RPMI7951 (cell line): ENCODE measurements at regions not wholly inside any gene's neighbourhood (a gene's known extent, or its start where the extent isn't known, plus 50 kb on each side); places are given as distances from the start of the nearest gene placed in this dataset.

Experiments
- DNase-seq: peaks from one replicate; pipeline ENCODE4 v3.0.0-alpha.2; 2012; ENCODE audit warnings: low read depth

DNA sequence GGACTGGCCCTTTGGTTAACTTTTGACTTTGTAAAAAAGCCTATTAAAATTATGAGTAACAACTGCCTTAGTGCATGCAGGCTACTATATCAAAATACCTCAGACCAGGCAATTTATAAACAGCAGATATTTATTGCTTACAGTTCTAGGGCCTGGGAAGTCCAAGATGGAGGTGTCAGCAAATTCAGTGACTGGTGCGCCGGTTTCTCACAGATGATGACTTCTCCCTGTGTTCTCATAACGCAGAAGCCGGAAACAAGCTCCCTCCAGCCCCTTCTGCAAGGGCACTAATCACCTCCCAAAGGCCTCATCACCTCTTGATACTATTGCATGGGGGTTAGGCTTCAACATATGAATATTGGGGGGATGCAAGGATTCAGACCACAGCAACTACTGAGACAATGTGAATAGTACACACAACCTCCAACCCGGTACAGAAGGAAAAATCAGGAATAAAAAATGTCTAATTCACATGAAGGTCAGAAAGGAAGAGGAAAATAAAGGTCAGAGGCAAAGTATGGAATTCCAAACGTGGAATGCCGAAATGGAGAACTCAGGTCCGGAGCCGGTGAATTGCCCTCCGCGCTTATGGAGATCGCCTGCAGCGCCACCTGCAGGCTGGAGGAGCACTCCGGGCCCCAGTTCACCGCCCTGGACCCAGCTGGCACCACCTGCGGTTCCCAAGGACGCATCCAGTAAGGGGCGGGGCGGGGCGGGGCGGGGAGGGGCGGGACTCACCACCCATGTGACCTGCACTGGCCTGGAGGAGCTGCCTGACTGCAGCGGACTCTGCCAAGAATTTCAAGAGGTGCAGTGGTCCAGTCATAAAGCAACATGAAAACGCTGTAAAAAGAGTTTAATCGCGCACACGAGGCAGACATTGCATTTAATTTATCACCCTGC lies 203.4 kb downstream of the KIF26A start:
- peak; percentile 34 for DNase-seq

DNA sequence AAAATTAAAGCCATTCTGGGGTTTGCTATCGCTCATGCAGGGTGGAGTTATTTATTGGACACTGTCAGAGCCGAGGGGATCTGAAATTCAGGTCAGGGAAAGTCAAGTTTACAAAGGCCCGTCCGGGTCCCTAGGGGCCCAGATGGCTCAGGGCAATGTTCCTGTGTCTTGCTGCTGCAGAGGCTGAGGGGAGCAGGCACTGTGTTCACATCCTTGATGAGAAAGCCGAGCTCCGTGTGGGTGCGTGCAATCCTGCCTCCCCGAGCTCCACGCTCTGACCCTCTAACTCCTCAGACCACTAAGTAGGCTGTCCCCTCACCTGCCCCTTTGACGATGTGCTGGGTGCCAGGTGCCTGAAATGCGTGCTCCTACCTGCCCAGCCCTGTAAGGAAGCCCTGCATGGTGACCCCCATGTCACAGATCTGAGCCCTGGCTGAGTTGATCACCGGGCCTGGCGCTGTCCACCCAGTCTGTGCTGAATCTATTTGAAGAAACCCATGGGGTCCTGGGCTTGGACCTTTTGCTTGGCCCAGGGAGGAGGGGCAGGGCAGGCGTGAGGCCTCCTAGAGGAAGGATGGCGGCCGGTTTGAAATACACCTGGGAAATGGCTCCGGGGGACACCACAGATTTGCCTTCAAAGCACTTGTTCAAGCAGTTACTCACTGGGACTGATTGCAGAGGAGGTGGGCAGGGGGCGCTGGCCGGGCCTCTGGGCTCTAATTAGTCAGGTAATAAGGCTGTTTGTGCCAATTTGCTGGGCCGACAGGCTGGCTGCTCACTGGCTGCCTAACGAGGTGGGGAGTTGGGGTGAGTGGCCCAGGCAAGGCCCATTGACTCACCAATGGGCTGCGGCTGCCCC lies 204.3 kb downstream of the KIF26A start:
- no peak for DNase-seq

DNA sequence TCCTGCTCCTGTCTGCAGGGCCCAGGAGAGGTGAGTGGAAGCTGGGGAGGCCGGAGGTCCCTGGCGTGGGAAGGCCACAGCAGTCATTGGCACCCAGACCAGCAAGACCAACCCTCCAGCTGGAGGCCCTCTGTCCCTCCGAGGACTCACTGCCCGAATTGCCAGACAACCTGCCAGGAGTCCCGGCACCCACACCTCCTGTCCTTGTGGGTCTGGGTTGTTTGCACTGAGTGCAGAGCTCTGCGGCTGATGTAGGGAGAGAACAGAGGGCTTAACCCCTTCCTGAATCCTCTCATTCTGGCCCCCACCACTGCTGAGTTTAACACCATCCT lies 204.9 kb downstream of the KIF26A start:
- no peak for DNase-seq

DNA sequence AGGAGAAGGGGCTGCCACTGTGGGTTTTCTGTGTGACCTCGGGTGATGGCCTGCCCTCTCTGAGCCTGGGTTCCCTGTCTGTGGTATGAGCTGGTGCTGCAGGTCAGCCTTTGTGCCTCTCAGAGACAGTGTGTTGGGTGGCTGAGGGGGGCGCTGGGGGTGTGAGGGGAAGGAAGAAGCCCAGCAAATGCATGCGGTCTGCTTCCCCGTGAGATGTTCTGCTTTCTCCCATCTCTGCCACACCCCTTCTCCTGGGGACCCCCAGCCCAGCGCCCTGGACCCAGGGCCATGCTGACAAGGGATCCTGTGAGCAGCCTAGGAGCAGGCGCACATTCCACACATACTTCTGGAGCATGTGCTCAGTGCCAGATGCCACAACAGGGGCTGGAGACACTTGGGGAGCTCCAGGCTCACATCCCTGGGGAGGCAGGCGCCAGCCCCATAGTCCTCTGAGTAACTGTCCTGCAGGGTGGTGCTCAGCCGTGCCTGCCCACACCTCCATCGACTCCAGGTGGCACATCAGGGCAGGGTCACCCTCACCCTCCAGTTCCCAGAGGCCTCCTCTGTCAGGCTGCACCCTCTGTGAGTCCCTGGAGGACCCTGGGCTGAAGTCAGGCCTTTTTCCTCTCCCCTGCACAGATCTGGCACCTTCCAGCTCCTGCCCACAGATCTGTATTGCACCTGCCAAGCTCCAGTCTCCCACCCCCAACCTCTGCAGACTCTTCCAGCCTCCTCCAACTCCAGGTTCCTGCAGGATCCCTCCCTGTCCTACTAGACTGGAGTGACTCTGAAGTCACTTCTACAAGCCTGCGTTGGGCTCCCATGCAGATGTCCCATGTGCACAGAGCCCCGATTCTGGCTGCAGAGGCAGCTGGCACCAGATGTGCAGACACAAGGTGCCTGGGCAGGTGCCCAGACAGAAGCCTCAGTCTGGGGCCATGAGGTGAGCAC lies 205.6 kb downstream of the KIF26A start:
- no peak for DNase-seq

DNA sequence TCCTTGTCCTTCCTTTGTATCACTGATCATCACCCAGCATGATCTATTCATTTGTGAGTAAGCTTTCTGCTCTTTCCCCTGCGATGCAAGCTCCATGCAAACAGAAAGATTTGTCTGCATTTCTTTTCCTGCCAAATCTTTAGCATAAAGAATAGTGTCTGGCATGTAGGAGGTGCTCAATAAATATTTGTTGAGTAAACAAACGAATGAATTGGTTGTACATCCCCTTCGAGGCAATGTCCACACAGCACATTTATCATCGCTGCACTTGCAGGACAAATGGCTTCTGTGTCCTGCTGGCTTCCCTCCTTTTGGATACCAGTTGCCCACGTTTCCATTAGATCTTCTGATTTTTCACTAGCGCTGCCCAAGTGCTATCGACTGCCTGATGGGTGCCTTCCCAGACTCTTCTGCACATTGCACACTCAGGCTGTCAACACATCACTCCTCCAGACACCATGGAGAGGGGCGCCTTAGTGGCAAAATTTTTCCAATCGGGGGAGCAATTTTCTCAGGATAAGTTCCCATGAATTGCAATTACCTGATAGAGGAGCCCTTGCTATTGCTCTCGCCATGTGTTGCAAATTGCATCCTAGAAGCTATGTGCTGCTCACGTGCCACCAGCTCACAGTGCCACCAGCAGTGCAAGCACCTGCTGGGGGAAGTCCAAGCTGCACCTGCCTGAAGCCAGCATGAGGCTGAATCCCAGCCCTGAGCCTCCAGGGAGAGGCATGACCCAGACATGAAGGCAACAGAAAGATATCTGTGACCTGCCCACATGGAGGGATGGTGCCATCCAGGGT lies 206.6 kb downstream of the KIF26A start:
- DNase-seq = no peak

DNA sequence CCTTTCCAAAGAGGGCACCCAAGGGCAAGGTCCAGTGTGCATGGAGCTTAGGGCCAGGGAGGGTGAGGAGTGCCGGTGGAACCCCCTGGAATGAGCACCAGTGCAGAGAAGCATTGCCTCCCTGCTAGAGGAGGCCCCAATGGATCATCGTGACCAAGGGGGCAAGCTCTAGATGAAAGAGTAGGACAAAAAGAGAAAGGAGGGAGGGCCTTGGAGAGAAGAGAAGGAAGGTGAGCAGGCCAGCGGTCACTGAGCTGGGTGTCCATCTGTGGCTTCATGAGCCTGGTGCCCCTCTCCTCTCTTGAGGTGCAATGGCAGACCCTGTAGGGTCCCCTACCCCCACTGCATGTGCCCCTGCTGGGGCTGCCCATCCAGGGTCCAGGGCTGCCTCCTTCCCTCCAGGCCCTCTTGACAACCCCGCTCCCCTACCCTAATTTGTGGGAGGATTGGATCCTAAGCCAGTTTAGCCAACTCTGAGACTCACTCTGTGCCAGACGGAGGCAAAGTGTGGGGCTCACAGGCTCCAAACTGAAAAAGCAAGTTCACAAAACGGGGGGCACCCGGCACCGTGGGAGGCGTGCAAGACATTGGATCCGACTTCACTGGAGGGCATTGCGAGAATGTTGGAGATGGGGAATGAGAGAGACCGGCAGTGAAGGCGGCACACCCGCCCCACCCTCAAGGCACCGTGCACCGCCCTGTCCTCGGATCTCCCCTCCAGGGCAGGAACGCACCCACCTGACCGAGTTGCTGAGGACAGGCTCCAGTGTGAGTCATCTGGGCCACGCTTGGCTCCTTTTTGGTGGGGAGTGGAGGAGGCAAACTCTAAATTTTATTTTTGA lies 207.5 kb downstream of the KIF26A start:
- DNase-seq = no peak

DNA sequence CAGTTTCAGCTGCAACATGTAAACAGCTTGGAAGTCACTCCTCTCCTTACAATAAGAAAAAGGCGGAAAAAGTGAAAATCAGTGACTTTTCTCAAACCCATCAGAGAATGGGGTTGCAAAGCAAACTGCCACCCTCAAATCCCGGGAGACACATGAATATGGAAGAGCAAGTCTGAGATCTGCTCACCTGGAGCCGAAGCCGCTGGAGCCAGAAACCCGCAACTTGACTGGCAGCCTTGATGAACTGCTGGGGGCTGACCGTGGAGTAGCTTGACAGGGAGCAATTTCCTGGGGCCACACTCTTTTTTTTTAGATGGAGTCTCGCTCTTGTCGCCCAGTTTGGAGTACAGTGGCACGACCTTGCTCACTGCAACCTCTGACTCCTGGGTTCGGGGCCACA lies 208.2 kb downstream of the KIF26A start:
- DNase-seq = no peak

DNA sequence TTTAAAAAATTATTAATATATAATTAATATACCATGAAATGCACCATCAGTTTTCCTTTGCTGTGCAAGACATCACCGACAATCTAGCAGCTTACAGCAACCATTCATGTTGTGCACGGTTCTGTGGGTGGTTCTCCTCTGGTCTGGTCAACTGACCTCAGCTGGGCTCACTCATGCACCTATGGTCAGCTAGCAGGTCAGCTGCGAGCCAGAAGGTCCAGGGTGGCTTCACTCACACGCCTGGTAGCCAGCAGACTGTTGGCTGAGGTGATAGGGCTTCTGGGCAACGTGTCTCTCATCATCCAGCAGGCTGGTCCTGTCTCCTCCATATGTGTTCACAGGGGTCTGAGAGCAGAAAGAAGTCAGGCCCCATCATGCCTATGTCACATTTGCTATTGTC lies 210.4 kb downstream of the KIF26A start:
- DNase-seq = no peak

DNA sequence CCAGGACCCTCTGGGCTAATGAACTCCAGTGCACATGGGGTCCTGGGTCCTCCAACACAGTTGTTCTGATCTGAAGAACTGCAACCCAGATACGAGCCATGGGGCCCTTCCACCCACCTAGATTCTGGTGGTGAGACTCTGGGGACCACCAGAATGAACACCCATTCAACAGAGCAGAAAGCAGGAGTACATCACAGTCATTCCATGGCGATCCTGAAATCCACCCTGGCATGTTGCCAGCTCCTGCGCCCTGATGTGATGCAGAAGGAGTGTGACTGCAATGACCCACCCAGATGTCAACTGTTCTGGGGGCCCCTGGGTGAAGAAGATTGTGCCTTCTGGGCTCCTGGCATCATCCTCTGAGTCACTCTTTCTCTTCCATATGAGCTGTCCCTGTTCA lies 211.6 kb downstream of the KIF26A start:
- no peak for DNase-seq

DNA sequence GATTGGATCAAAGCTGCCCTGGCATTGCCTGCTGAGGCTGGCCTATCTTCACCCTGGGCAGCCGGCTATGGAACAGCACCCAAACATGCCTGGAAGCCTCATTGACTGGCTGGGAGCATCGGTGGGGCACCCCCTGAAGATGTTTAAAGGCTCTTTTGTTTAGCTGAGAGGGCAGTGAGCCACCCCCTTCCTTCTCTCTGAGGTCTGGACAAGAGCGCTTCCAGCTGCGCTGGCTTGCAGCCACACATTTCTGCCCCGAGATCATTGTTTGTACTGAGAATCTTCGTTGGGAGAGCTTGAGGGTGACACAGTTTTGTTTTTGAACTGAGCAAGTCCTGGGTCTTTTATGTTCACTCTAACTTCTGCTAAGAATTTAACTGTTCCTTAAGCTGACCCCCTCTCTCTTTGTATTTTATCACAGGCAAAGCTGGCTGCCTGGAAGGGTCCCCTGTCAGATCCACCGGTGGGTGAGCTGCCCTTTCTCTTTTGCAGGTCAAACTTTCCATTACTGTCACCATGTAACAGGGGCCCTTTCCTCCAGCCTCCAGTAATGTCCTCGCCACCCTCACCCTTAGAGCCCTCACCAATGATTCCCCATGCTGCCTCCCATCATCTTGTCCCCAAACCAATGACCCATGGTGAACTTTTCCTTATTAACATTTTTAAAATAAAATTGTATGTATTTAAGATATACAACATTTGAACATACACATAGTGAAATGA lies 212.2 kb downstream of the KIF26A start:
- no peak for DNase-seq

DNA sequence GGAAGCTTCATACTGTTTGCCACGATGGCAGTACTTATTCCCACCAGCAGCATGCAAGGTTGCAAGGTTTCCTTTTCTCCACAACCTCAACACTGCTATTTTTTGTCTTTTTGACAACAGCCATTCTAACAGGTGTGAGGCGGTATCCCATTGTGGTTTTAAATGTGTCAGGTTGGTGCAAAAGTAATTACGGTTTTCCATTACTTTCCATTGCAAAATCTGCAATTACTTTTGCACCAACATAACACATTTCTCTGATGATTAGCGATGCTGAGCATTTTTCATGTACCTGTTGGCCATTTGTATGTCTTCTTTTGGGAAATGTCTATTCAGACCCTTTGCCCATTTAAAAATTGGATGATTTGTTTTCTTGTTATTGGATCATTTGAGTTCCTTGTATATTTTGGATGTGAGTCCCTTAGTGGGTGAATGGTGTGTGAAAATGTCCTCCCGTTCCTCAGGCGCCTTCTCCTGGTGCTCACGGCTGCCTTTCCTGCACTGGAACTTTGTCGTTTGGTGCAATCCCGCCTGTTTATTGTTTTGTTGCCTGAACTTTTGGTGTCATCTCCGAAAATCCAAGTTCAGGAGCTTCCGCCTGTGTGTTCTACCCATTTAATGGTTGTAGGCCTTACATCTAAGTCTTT lies 213.6 kb downstream of the KIF26A start:
- DNase-seq = no peak

DNA sequence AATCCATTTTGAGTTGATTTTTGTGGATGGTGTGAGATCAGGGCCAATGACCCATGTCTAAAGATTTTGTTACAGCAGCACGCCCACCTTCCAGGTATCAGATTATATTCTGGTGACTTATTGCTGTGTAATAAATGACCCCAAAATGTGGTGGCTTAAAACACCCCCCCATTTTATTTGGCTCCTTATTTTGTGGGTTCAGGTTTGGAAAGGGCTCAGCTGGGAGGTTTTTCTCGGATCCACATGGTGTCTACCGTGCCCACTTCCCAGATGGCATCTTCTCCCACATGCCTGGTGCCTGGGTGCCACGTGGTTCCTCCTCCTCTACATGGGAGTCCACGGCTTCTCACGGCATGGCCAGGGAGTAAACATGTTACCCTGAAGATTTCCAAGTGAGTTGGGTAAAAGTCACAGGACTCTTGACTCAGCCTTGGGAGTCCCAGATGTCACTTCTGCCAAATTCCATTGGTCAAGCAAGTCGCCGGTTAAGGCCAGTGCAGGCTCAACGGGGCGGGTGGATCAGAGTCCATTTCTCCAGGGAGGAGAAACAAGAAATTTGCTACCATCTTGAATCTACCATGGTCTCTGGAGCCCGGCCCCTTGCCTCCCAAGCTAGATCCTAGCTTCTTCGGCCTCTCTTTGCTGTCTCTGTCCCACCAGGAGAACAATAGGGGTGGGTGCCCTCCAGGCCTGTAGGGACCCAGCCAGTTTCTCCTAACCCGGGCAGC lies 214.3 kb downstream of the KIF26A start:
- DNase-seq = no peak

DNA sequence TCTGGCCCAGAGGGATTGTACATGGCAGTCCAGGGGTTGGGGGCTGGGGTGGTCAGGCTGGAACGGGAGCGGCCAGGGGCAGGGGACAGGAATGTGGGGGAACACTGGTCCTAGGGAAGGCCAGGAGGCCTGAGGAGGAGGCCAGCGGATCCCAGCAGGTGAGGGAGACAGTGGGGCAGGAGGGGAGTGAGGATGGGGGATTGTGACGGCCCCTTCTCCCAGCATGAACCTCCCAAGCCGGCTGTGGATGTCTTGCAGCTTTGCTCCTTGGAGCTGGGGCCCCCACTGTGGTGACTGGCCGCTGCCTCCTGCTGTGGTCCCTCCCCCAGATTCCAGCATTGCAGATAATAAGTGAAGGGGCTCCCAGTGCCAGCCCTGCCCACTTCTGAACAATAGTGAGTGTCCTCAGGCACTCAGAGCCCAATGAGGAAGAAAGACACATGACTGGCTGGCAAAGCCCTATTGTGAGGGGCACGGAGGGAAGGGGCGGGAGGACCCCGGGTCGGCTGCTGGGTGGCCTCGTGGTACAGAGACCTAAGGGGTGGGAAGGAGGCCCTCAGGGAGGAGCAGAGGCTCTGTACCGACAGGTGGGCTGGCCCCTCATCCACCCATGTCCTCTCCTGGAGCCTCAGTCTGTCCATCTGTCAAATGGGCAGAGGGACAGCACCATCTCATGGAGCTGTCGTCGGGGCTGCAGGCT lies 215.0 kb downstream of the KIF26A start:
- no peak for DNase-seq

DNA sequence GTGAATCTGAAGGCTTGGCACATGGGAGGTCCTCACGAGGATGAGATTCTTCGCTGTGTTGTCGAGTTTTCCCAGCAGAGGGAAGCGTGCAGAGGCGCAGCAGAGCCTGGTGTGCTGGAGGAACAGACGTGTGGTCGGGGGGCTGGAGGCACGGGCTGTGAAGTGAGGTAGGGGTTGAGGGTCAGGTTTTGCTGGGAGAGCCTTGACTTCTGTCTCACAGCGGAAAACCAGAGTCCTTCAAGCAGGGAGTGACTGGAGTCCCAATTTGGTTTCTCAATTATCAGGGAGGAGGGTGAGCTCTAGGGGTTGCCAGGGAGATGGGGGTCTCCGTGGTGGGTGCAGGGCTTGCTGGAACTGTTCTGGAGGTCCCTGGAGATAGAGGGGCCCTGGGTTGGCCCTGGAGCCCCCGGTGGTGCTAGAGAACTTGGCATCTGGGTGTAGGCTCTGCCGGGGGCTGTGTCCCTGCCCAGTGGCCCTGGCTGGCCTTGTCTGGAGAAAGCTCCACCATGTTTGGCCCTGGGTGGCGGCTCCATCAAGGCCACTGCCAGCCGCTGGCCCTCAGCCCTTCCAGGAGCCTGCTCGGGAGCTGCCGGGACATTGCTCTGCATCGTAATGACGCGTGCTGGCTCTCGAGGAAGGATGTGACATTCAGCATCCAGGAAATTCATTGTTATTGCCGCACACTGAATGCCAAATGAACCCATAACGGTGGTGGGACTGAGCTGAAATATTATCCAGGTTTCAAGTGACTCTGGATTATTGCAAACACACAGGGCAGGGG lies 215.7 kb downstream of the KIF26A start:
- DNase-seq = no peak

DNA sequence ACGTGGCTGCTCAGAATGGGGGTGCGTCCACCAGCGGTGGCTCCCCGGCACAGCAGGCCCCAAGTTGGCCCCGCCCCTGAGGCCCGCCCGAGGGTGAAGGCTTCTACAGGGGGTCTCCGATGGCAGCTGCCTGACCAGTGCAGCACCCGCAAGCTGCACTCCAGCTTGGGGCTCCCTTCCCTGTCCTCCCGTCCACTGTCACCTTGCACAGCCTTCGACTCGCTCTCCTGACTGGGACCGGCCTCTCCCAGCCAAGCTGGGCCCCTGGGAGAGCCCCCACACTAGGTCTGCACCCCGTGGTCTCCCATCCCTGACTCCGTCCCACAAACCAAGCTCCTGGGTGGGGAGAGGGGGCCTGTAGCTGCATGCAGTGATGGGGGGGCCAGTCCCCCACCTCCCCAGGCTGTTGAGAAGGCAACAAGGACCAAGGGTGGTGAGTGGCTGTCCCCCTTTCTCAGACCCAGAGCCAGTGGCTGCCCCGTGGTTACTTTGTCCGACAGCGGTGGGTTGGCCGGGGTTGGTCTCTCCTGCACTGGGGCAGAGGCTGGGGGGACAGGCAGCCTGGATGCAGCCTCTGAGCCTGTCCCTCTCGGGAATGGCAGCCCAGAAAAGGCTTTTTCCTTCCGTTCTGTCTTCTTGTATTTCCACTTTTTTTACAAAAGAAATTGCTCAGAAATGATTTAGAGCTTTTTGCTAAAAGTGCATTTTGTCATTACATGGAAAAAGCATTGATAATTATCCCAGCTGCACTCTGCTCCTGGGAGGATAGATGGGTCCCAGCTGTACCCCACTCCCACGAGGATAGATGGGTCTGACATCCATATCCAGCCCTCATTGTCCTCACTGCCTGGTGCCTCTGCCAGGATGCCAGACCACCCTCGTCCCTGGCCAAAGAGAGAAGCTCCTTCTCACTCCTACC lies 217.0 kb downstream of the KIF26A start:
- no peak for DNase-seq
